ENCODE measurements at regions not wholly inside any gene's neighbourhood (a gene's known extent, or its start where the extent isn't known, plus 50 kb on each side); places are given as distances from the start of the nearest gene placed in this dataset.

DNA sequence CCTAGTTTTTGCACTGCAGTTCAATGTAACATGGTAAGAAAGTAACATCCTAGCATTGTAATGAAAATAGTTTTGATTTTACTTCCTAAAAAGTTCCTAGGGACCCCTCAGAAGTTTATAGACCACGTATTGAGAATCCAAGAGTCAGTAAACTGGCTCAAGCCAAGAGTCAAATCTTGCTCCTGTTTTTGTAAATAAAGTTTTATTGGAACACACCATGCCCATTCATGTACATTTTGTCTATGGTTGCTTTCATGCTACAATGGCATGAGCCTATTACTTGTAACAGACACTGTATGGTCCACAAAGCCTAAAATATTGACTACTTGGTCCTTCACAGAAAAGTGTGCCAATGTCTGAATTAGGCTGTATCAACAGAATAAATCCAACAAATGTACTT, 301.0 kb downstream of the LMO4 start:
- TF ChIP-seq TCF7L2 (IDR thresholded peaks at IDR 0.05; ENCODE audit: low read depth, low read length) (no peak), SIN3A (IDR thresholded peaks at IDR 0.05; ENCODE audit: borderline replicate concordance, insufficient read depth, low read depth, low read length) (no peak), POLR2AphosphoS5 (IDR thresholded peaks at IDR 0.05; ENCODE audit: low read depth, low read length) (no peak)
- TF ChIP-seq, protein P1, sequence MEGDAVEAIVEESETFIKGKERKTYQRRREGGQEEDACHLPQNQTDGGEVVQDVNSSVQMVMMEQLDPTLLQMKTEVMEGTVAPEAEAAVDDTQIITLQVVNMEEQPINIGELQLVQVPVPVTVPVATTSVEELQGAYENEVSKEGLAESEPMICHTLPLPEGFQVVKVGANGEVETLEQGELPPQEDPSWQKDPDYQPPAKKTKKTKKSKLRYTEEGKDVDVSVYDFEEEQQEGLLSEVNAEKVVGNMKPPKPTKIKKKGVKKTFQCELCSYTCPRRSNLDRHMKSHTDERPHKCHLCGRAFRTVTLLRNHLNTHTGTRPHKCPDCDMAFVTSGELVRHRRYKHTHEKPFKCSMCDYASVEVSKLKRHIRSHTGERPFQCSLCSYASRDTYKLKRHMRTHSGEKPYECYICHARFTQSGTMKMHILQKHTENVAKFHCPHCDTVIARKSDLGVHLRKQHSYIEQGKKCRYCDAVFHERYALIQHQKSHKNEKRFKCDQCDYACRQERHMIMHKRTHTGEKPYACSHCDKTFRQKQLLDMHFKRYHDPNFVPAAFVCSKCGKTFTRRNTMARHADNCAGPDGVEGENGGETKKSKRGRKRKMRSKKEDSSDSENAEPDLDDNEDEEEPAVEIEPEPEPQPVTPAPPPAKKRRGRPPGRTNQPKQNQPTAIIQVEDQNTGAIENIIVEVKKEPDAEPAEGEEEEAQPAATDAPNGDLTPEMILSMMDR (IDR thresholded peaks at IDR 0.05), result no peak
- TF ChIP-seq, protein P2, sequence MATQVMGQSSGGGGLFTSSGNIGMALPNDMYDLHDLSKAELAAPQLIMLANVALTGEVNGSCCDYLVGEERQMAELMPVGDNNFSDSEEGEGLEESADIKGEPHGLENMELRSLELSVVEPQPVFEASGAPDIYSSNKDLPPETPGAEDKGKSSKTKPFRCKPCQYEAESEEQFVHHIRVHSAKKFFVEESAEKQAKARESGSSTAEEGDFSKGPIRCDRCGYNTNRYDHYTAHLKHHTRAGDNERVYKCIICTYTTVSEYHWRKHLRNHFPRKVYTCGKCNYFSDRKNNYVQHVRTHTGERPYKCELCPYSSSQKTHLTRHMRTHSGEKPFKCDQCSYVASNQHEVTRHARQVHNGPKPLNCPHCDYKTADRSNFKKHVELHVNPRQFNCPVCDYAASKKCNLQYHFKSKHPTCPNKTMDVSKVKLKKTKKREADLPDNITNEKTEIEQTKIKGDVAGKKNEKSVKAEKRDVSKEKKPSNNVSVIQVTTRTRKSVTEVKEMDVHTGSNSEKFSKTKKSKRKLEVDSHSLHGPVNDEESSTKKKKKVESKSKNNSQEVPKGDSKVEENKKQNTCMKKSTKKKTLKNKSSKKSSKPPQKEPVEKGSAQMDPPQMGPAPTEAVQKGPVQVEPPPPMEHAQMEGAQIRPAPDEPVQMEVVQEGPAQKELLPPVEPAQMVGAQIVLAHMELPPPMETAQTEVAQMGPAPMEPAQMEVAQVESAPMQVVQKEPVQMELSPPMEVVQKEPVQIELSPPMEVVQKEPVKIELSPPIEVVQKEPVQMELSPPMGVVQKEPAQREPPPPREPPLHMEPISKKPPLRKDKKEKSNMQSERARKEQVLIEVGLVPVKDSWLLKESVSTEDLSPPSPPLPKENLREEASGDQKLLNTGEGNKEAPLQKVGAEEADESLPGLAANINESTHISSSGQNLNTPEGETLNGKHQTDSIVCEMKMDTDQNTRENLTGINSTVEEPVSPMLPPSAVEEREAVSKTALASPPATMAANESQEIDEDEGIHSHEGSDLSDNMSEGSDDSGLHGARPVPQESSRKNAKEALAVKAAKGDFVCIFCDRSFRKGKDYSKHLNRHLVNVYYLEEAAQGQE (IDR thresholded peaks at IDR 0.05; ENCODE audit: insufficient read depth in 1 of 2, low read depth in 2 of 2, low read length in 1 of 2), result no peak
- no peaks in the 10 kb centered on the region for H3K9me3 ChIP-seq (ENCODE audit: control insufficient read depth, insufficient read depth, low read depth, low read length)
- no peak overlapping the region for H3K4me3 ChIP-seq (ENCODE audit: low read depth in 2 of 2, low read length in 2 of 2)
- CTCF ChIA-PET, result no interaction called here
- POLR2A ChIA-PET, result no interaction called here
- H3K36me3 ChIP-seq (ENCODE audit: control insufficient read depth, insufficient read depth, low read length), result no peaks in the 10 kb centered on the region
- BruUV-seq (replicated peaks), result no TSS peak
- ATAC-seq (no peak), DNase-seq (ENCODE audit: low read depth, low spot score) (no peak)
- in situ Hi-C loops (cut with HindIII; ENCODE audit: low pct_unique_long_range_greater_than_20kb, low sequenced_read_pairs), result no loop called here
- intact Hi-C loops (cut with micrococcal nuclease; ENCODE audit: unreplicated experiment), result no loop called here
- H3K27me3 ChIP-seq (ENCODE audit: control insufficient read depth, insufficient read depth, low read length), result no peaks in the 10 kb centered on the region
- no peak overlapping the region for H3K27ac ChIP-seq (ENCODE audit: low read length)
- H3K4me1 ChIP-seq (ENCODE audit: control insufficient read depth, insufficient read depth, low read length), result no peaks in the 10 kb centered on the region

DNA sequence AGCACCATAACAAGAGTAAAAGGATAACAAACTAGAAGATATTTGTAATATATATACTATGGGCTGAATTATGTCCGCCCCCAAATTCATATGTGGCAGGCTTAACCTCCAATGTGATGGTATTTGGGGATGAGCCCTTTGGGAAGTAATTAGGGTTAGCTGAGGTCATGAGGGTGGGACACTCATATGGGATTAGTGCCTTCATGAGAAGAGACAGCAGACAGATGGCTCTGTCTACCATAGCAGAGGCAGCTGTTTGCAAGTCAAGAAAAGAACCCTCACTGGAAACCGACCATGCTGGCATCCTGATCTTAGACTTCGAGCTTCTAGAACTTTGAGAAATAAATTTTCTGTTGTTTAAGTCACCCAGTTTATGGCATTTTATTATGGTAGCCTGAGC, 303.6 kb downstream of the LMO4 start:
- Histone ChIP-seq H3K27me3 (ENCODE audit: control insufficient read depth, insufficient read depth, low read length) (no peaks in the 10 kb centered on the region), H3K36me3 (ENCODE audit: control insufficient read depth, insufficient read depth, low read length) (no peaks in the 10 kb centered on the region), H3K4me3 (ENCODE audit: low read depth in 2 of 2, low read length in 2 of 2) (no peak overlapping the region), H3K27ac (ENCODE audit: low read length) (no peak overlapping the region), H3K4me1 (ENCODE audit: control insufficient read depth, insufficient read depth, low read length) (no peaks in the 10 kb centered on the region), H3K9me3 (ENCODE audit: control insufficient read depth, insufficient read depth, low read depth, low read length) (peaks cover 6% of the 10 kb centered on the region; the same call in 1 of the 2 replicates)
- TF ChIP-seq, protein P2 (IDR thresholded peaks at IDR 0.05; ENCODE audit: insufficient read depth in 1 of 2, low read depth in 2 of 2, low read length in 1 of 2), result no peak
- TF ChIP-seq POLR2AphosphoS5 (IDR thresholded peaks at IDR 0.05; ENCODE audit: low read depth, low read length), result no peak
- TF ChIP-seq, protein P1 (IDR thresholded peaks at IDR 0.05), result no peak
- no peak for TF ChIP-seq SIN3A (IDR thresholded peaks at IDR 0.05; ENCODE audit: borderline replicate concordance, insufficient read depth, low read depth, low read length)
- TF ChIP-seq TCF7L2 (IDR thresholded peaks at IDR 0.05; ENCODE audit: low read depth, low read length), result no peak
- POLR2A ChIA-PET, result no interaction called here
- in situ Hi-C loops (cut with HindIII; ENCODE audit: low pct_unique_long_range_greater_than_20kb, low sequenced_read_pairs) (no loop called here), intact Hi-C loops (cut with micrococcal nuclease; ENCODE audit: unreplicated experiment) (no loop called here)
- DNase-seq (ENCODE audit: low read depth, low spot score), result no peak
- ATAC-seq, result no peak
- CTCF ChIA-PET, result no interaction called here
- no TSS peak for BruUV-seq (replicated peaks)

All from Panc1 (cell line).